HG03196 (cell line): ENCODE measurements at regions not wholly inside any gene's neighbourhood (a gene's known extent, or its start where the extent isn't known, plus 50 kb on each side); places are given as distances from the start of the nearest gene placed in this dataset.
A peak's percentile ranks its signal among the peaks of the same experiment; 100 is the strongest.
"Not testable (repeated sequence)": the region's sequence is repeated elsewhere in the genome, so short reads cannot be mapped to it uniquely, and the experiment has no call there.

ENCODE experiments used
- ATAC-seq: cut with Tn5 transposase; IDR thresholded peaks from one replicate; pipeline ENCODE4 v1.9.1; 2021; ENCODE audit not compliant: unreplicated experiment

- no peak for ATAC-seq
Observed at GRCh38 chr20:29762620-29763019, 1494.8 kb upstream of the DEFB115 start.

- no peak for ATAC-seq
Observed at GRCh38 chr20:29763821-29764511, 1493.5 kb upstream of the DEFB115 start.

DNA sequence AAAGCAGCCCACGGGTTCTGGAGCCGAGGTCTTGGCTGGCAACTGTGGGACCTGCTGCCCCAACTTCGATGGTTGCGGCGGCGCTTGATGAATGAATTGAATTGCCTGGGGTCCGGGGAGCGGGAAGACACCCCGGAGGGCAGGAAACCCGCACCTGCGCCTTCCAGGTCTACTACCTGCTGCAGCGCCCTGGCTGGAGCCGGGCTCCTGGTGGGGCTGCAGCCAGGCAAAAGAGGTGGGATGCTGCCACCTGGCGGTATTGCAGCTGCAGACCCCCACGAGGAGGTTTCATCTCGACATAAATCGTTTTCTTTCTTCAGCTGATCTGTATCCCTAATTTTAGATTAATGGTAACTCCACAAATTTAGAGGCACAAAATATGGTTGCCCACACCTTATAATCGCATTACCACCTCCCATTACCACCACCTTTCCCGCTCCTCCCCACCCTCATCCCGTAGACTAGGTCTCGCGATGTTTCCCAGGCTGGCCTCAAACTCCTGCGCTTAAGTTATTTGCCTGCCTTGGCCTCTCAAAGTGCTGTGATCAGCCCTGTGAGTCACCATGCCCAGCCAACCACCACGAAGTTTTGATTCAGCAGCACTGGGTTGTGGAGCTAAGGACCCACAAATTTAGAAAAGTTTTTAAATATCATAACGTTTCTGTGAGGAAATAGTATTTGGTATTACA lies 1492.4 kb upstream of the DEFB115 start:
- not testable (repeated sequence) for ATAC-seq

GRCh38 chr20:29778033-29778432 lies 1479.4 kb upstream of the DEFB115 start:
- ATAC-seq, result not testable (repeated sequence)

DNA sequence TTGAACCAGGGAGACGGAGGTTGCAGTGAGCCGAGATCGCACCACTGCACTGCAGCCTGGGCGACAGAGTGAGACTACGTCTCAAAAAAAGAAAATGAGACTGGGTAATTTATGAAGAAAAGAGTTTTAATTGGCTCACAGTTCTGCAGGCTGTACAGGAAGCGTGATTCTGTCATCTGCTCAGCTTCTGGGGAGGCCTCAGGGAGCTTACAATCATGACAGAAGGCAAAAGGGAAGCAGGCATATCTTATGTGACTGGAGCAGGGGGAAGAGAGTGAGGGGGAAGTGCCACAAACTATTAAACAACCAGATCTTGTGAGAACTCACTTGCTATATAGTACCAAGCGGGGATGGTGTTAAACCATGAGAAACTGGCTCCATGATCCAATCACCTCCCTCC lies 1476.2 kb upstream of the DEFB115 start:
- not testable (repeated sequence) for ATAC-seq

- not testable (repeated sequence) for ATAC-seq
Observed at GRCh38 chr20:29781891-29782290, 1475.6 kb upstream of the DEFB115 start.

- not testable (repeated sequence) for ATAC-seq
Observed at GRCh38 chr20:29787456-29787855, 1470.0 kb upstream of the DEFB115 start.

DNA sequence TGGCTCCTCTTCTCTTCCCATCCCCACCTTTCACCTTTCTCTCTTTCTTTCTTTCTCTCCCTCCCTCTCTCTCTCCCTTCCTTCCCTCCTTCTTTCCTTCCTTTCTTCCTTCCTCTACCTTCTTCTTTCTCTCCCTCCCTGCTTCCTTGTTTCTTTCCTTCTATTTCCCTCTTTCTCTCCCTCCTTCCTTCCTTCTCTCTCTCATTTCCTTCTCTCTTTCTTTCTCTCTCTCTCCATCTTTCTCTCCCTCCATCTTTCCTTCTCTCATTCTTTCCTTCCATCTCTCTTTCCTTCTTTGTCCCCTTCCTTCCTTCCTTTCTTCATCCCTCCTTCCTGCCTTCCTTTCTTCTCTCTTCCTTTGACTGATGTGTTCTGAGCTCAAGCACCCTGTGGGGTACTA lies 1467.0 kb upstream of the DEFB115 start:
- ATAC-seq, result no peak

- ATAC-seq, result not testable (repeated sequence)
Observed at GRCh38 chr20:29831508-29831907, 1426.0 kb upstream of the DEFB115 start.

DNA sequence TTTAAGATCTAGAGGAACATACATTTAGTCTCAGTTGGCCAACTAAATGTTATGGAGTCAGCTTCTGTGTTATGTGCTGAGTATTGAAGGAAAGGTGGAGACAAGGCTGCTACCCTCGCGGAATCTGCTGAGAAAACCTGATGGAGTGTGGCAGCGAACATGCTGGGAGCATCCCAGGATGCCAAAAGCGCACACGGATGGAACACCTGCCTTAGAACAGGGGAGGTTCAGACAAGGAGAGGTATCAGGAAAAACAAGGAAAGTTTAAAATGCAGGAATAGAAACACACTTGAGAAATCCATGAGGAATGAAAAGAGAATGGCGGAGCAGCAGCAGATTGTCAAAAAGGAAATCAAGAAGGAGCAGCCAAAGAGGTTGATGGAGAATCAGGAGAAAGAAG lies 1389.5 kb upstream of the DEFB115 start:
- ATAC-seq, result not testable (repeated sequence)

GRCh38 chr20:29868688-29869087 lies 1388.8 kb upstream of the DEFB115 start:
- ATAC-seq, result not testable (repeated sequence)

- ATAC-seq, result not testable (repeated sequence)
Observed at GRCh38 chr20:29871816-29872215, 1385.6 kb upstream of the DEFB115 start.

DNA sequence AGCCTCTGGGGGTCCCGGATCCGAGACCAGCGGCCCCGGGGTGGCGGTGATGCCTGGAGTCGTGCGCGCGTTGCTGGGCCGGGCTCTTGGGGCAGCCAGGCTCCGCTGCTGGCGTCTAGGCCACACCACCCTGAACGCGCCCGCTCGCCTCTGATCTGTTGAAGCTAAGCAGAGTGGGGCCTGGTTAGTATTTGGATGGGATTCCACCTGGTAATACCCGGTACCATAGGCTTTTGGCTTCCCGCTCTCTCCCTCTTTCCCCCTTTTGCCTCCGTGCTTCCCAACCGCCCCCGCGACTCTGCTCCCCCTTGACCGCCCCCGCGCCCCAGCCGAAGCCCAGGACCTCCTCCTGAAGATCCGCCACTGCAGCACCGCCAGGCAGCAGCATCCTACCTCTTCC lies 1383.5 kb upstream of the DEFB115 start:
- ATAC-seq, result no peak

DNA sequence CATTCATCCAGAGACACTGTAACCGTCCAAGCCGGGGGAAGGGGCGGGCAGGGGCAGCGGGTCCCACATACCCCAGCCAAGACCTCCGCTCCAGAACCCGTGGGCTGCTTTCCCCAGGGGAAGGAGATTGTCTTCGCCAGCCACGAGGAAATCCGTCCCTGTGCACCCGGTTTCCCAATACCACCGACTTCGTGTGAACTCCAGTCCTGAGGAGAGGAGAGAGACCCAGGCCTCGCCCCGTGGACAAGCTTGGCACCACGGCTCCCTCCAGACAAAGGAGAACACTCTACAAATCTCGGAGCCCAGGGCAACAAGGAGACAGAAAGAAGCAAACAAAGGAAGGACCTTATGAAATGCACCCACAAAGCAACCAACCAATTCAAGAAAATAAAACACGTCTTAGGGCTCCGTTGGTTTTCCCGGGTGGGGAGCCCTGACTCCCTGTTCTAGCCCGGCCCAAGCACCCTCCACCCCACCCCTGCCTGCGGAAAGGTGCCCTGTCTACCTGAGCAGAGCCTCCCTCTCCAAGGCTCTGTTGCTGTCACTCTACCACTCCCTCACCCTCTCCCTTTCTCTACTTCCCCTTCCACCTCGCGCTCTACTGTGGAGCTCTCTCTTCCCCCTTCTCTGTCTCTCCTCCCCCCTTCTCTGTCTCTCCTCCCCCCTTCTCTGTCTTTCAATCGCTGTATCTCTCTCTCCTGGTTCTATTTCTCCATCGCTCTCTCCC lies 1382.8 kb upstream of the DEFB115 start:
- ATAC-seq, result no peak

DNA sequence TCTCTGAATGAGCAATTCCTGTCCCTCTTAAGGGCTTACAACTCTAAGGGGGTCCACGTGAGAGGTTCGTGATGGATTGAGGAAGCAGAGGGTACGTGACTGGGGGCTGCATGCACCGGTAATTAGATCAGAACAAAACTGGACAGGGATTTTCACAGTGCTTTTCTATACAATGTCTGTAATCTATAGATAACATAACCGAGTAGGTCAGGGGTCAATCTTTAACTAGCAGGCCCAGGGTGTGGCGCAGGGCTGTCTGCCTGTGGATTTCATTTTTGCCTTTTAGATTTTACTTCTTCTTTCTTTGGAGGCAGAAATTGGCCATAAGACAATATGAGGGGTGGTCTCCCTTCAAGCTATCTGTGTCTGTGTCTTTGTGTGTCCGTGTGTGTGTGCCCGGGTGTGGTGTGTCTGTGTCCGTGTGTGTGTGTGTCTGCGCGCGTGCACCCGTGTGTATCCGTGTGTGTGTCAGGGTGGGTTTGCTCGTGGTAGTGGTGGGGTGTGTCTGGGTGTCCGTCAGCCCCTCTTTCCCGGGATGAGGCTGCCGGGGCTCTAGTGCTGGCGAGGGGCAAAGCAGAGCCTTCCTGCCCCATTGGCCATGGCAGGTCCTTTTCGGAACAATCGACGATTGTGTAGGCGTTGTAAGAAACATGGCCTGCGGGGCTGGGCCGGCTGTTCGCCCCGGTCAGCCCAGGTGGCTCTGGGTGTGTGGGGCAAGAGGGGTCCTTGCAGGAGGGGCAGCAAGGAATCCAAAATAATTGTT lies 1382.0 kb upstream of the DEFB115 start:
- not testable (repeated sequence) for ATAC-seq

DNA sequence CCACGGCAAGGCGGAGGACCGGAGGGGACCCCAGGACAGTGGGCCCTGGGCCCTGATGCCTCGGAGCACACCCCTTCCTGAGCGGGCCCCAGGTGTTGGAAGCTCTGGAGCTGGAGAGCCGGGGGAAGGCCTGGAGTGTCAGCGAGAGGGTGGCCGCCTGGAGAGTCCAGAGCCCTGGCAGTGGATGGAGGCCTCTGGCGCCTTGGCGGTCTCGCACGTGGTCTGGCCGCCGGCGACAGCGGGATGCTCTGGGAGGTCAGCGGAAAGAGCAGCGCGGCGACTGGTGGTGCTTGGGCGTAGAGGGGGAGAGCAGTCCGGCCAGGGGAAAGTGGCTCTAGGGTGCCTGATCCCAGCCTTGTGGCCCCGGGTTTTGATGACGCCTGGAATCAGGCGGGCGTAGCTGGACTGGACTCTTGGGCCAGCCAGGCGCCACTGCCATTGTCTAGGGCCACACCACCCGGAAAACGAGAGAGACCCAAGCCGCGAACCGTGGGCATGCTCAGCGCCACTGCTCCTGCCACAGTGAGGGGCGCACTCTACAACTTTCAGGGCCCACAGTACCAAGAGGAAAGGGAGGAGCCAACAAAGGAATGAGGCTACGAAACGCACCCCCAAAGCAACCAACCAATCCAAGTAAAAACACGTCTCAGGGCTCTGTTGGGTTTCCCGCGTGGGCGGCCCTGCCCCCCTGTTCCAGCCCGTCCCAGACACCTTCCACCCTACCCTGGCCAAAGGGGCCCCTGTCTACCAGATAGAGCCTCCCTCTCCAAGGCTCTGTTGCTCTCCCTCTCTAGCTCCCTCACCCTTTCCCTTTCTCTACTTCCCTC lies 1381.2 kb upstream of the DEFB115 start:
- not testable (repeated sequence) for ATAC-seq

GRCh38 chr20:29876911-29877285 lies 1380.6 kb upstream of the DEFB115 start:
- no peak for ATAC-seq

DNA sequence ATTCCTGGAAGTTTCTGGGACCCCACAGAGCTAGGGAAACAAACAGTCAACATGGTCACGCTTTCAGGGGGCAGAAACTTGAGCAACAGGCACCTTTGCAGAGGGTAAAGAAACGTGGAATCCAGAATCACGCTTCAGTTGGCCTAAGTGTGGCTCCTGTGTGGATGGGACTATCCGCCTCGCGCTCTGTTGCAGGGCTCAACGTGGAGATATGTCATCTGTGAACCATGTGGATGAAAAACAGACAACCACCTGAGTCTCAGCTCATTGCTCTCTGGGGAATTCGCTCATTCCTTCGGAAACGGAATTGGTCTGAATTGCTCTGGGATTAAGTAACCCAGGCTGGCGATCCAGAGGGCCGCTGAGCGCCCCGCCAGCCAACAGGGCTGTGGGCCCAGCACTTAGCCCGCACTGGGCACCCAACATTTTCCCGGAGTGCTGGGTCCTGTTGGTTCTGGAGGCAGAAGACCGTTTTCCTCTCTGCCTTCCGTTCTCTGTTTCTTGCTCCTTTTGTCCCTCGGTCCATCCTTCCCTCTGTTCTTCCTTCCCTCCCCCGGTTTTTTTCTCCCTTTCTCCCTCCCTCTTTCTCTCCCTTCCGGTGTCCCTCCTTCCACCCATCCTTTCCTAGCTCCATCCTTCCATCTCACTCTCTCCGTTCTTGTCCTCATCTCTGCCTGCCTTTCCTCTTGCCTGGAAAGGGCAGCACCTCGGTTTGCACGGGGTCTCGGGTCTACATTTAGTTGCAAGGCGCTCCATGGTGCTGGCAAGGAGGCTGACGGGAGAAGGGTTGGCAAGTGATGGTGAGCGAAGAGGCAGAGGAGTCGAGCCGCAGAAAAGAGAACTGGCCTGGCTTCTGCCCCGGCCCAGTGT lies 1379.8 kb upstream of the DEFB115 start:
- not testable (repeated sequence) for ATAC-seq

DNA sequence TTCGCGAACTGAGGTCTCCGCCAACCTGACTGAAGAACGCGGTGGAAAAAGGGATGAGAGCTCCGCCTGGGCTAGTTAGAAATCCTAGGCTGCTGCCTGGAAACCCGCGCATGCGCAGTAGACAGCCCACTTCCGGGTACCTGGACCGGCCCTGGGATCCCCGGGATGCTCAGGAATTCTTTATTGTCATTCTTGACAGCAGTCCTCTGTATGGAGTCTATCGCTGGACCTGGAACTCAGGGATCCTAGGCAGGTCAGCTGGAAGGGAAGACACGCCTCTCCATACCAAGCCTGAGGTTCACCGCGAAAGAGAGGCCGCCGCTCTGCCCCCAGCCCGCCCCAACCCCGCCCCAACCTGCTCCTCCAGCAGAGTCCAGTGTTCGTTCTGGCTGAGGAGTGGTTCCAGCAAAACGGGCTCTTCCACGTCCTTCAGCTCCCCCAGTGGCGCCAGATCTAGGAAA lies 1379.2 kb upstream of the DEFB115 start:
- ATAC-seq, result peak; percentile 45
